Breast epithelium (tissue), 3 donors: ENCODE measurements at regions not wholly inside any gene's neighbourhood (a gene's known extent, or its start where the extent isn't known, plus 50 kb on each side); places are given as distances from the start of the nearest gene placed in this dataset.
"Not testable (repeated sequence)": the region's sequence is repeated elsewhere in the genome, so short reads cannot be mapped to it uniquely, and the experiment has no call there.

Experiments
- CTCF ChIP-seq, 3 donors: fragments of 450-650 bp; IDR thresholded peaks; one replicate each; pipeline ENCODE4 v1.5.1; 2016 to 2017; ENCODE audit warnings: antibody characterized with exemption in 3 of 3, mild to moderate bottlenecking in 3 of 3, moderate library complexity in 3 of 3
- POLR2A ChIP-seq: fragments of 450-650 bp; IDR thresholded peaks from one replicate; pipeline ENCODE4 v1.6.1; 2016; ENCODE audit warnings: antibody characterized with exemption, mild to moderate bottlenecking, moderate library complexity

GRCh38 chr14:106184771-106185170, 658.4 kb downstream of the TMEM121 start:
- not testable (repeated sequence) for TF ChIP-seq CTCF (IDR thresholded peaks at IDR 0.05); POLR2A
